Thyroid gland (tissue), 4 donors: ENCODE measurements at regions not wholly inside any gene's neighbourhood (a gene's known extent, or its start where the extent isn't known, plus 50 kb on each side); places are given as distances from the start of the nearest gene placed in this dataset.

Experiments used
- CTCF ChIP-seq, 6 experiments: fragments of 200-600 bp in 3 of 6; fragments of 450-650 bp in 3 of 6; sonication (generic) in 3 of 6; IDR thresholded peaks; one replicate each; pipeline ENCODE4 v1.5.1; 2016 to 2019; ENCODE audit warnings: antibody characterized with exemption in 6 of 6, mild to moderate bottlenecking in 2 of 6, inconsistent platforms in 1 of 6, moderate library complexity in 1 of 6
- POLR2A ChIP-seq, 2 donors: fragments of 450-650 bp; IDR thresholded peaks; one replicate each; pipeline ENCODE4 v1.6.1; 2017; ENCODE audit warnings: antibody characterized with exemption in 2 of 2, mild to moderate bottlenecking in 2 of 2, moderate library complexity in 1 of 2

GRCh38 chrX:113975441-113975840 lies 608.4 kb upstream of the HTR2C start:
- TF ChIP-seq CTCF (IDR thresholded peaks at IDR 0.05) (no peak), POLR2A (IDR thresholded peaks at IDR 0.05) (no peak)
